GM21447 (cell line): ENCODE measurements at regions not wholly inside any gene's neighbourhood (a gene's known extent, or its start where the extent isn't known, plus 50 kb on each side); places are given as distances from the start of the nearest gene placed in this dataset.

Experiments used
- ATAC-seq: cut with Tn5 transposase; IDR thresholded peaks from one replicate; pipeline ENCODE4 v1.9.1; 2021; ENCODE audit not compliant: unreplicated experiment

- ATAC-seq: no peak
Measured at GRCh38 chr16:64138006-64138405, 983.9 kb downstream of the CDH11 start.

- ATAC-seq: no peak
Measured at GRCh38 chr16:64136743-64137142, 985.1 kb downstream of the CDH11 start.

- no peak for ATAC-seq
Measured at GRCh38 chr16:64136314-64136713, 985.5 kb downstream of the CDH11 start.

GRCh38 chr16:64133366-64133765 lies 988.5 kb downstream of the CDH11 start:
- ATAC-seq: no peak

- no peak for ATAC-seq
Measured at GRCh38 chr16:64132759-64133361, 989.0 kb downstream of the CDH11 start.

- no peak for ATAC-seq
Measured at GRCh38 chr16:64132190-64132589, 989.7 kb downstream of the CDH11 start.

GRCh38 chr16:64131423-64131822 lies 990.4 kb downstream of the CDH11 start:
- no peak for ATAC-seq

- no peak for ATAC-seq
Measured at GRCh38 chr16:64130140-64130539, 991.7 kb downstream of the CDH11 start.

GRCh38 chr16:64122177-64122576 lies 999.7 kb downstream of the CDH11 start:
- no peak for ATAC-seq

GRCh38 chr16:64121473-64121872 lies 1000.4 kb downstream of the CDH11 start:
- no peak for ATAC-seq

GRCh38 chr16:64116151-64116550 lies 1005.7 kb downstream of the CDH11 start:
- no peak for ATAC-seq

- no peak for ATAC-seq
Measured at GRCh38 chr16:64109241-64109640, 1012.6 kb downstream of the CDH11 start.

- no peak for ATAC-seq
Measured at GRCh38 chr16:64102654-64103053, 1019.2 kb downstream of the CDH11 start.

GRCh38 chr16:64098451-64098850 lies 1023.4 kb downstream of the CDH11 start:
- ATAC-seq: no peak

- ATAC-seq: no peak
Measured at GRCh38 chr16:64096689-64097088, 1025.2 kb downstream of the CDH11 start.

GRCh38 chr16:64094992-64095634 lies 1026.8 kb downstream of the CDH11 start:
- no peak for ATAC-seq

- no peak for ATAC-seq
Measured at GRCh38 chr16:64094181-64094965, 1027.5 kb downstream of the CDH11 start.

GRCh38 chr16:64092271-64092670 lies 1029.6 kb downstream of the CDH11 start:
- no peak for ATAC-seq

- no peak for ATAC-seq
Measured at GRCh38 chr16:64090327-64090726, 1031.5 kb downstream of the CDH11 start.

- no peak for ATAC-seq
Measured at GRCh38 chr16:64089697-64090096, 1032.2 kb downstream of the CDH11 start.

GRCh38 chr16:64088838-64089237 lies 1033.0 kb downstream of the CDH11 start:
- no peak for ATAC-seq

GRCh38 chr16:64085296-64085695 lies 1036.6 kb downstream of the CDH11 start:
- ATAC-seq: no peak
